ENCODE measurements at regions not wholly inside any gene's neighbourhood (a gene's known extent, or its start where the extent isn't known, plus 50 kb on each side); places are given as distances from the start of the nearest gene placed in this dataset.

DNA sequence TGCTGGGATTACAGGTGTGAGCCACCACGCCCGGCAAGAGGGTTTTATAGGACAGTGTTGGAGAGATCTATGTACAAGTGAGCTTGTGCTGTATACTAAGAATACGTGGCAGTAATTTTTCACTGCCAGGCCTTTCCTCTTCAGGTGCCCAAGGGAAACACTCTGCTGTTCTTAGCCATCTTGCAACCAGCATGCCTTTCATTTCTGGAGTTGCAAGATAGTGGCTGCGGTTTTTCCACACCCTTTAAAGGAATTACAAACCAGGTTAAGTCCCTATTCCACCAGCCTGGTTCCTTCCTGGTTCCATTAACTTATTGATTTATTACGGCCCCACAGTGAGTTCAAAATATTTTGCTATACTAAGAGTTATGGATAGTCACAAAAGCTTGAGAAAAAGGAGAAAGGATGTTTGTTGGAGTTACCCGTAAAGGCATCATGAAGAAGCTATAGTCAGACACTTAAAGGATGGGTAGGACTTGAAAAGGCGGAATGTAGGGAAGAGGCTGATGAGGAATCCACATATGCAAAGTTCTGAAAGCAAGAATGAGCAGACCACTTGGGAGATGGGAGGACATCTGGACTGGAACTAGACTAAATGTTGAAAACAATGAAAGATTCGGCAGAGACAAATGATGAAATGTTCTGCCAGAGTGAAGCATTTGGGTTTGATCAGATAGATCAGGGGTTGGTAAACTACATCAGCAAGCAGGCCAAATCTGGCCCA, 61.4 kb upstream of the ASIP start:
- TF ChIP-seq, protein P1, sequence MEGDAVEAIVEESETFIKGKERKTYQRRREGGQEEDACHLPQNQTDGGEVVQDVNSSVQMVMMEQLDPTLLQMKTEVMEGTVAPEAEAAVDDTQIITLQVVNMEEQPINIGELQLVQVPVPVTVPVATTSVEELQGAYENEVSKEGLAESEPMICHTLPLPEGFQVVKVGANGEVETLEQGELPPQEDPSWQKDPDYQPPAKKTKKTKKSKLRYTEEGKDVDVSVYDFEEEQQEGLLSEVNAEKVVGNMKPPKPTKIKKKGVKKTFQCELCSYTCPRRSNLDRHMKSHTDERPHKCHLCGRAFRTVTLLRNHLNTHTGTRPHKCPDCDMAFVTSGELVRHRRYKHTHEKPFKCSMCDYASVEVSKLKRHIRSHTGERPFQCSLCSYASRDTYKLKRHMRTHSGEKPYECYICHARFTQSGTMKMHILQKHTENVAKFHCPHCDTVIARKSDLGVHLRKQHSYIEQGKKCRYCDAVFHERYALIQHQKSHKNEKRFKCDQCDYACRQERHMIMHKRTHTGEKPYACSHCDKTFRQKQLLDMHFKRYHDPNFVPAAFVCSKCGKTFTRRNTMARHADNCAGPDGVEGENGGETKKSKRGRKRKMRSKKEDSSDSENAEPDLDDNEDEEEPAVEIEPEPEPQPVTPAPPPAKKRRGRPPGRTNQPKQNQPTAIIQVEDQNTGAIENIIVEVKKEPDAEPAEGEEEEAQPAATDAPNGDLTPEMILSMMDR (IDR thresholded peaks at IDR 0.05), result no peak
- TF ChIP-seq POLR2AphosphoS5 (IDR thresholded peaks at IDR 0.05; ENCODE audit: low read depth, low read length) (no peak), TCF7L2 (IDR thresholded peaks at IDR 0.05; ENCODE audit: low read depth, low read length) (no peak)
